HL-60 (cell line): ENCODE measurements at regions not wholly inside any gene's neighbourhood (a gene's known extent, or its start where the extent isn't known, plus 50 kb on each side); places are given as distances from the start of the nearest gene placed in this dataset.

Source experiments
- DNase-seq, 2 experiments: peaks; one replicate each; pipeline ENCODE4 v3.0.0-alpha.2; 2010 to 2020; ENCODE audit warnings: low read depth in 1 of 2, low spot score in 1 of 2
- H3K27ac ChIP-seq: fragments of 250-450 bp; sonication (Bioruptor Pico); replicated peaks from 2 replicates; pipeline ENCODE4 v1.5.1; 2020; ENCODE audit warnings: mild to moderate bottlenecking, moderate library complexity
- H3K27me3 ChIP-seq: fragments of 250-450 bp; sonication (Bioruptor Pico); 2 replicates; pipeline ENCODE4 v1.5.1; 2021; ENCODE audit warnings: mild to moderate bottlenecking, moderate library complexity; ENCODE audit not compliant: insufficient read depth, poor library complexity, severe bottlenecking
- H3K4me3 ChIP-seq: replicated peaks from 2 replicates; pipeline ENCODE4 v1.5.1; 2011; ENCODE audit warnings: mild to moderate bottlenecking, control low read depth, low read length; ENCODE audit not compliant: insufficient read depth
- CTCF ChIP-seq: IDR thresholded peaks from one replicate; pipeline ENCODE4 v1.5.1; 2011; ENCODE audit warnings: low read length, control low read depth, inconsistent platforms; ENCODE audit not compliant: insufficient read depth
- GABPA ChIP-seq: IDR thresholded peaks from 2 replicates; pipeline ENCODE4 v1.6.1; 2012; ENCODE audit warnings: low read depth
- POLR2AphosphoS5 ChIP-seq: IDR thresholded peaks from 2 replicates; pipeline ENCODE4 v1.6.1; 2012; ENCODE audit warnings: low read depth
- REST ChIP-seq: IDR thresholded peaks from 2 replicates; pipeline ENCODE4 v1.6.1; 2012; ENCODE audit warnings: low read depth; ENCODE audit not compliant: insufficient replicate concordance
- SPI1 ChIP-seq: IDR thresholded peaks from 2 replicates; pipeline ENCODE4 v1.6.1; 2012; ENCODE audit warnings: low read depth, mild to moderate bottlenecking, borderline replicate concordance

- Histone ChIP-seq H3K27me3 (no peaks in the 10 kb centered on the region), H3K27ac (no peak overlapping the region), H3K4me3 (no peak overlapping the region)
- DNase-seq = no peak
- TF ChIP-seq REST (no peak), GABPA (no peak), CTCF (no peak), SPI1 (no peak), POLR2AphosphoS5 (no peak)
Observed at GRCh38 chr16:8109510-8110369, 480.6 kb downstream of the TMEM114 start.

- DNase-seq = no peak
- TF ChIP-seq SPI1 (no peak), GABPA (no peak), CTCF (no peak), POLR2AphosphoS5 (no peak), REST (no peak)
- Histone ChIP-seq H3K4me3 (no peak overlapping the region), H3K27ac (no peak overlapping the region), H3K27me3 (no peaks in the 10 kb centered on the region)
Observed at GRCh38 chr16:8108991-8109509, 481.3 kb downstream of the TMEM114 start.

GRCh38 chr16:8107296-8107695 is 483.0 kb downstream of the TMEM114 start:
- Histone ChIP-seq H3K27me3 (no peaks in the 10 kb centered on the region), H3K4me3 (no peak overlapping the region), H3K27ac (no peak overlapping the region)
- no peak for DNase-seq
- no peak for TF ChIP-seq REST
- TF ChIP-seq SPI1 = no peak
- TF ChIP-seq CTCF = no peak
- TF ChIP-seq GABPA = no peak
- TF ChIP-seq POLR2AphosphoS5 = no peak
